ENCODE measurements at regions not wholly inside any gene's neighbourhood (a gene's known extent, or its start where the extent isn't known, plus 50 kb on each side); places are given as distances from the start of the nearest gene placed in this dataset.

DNA sequence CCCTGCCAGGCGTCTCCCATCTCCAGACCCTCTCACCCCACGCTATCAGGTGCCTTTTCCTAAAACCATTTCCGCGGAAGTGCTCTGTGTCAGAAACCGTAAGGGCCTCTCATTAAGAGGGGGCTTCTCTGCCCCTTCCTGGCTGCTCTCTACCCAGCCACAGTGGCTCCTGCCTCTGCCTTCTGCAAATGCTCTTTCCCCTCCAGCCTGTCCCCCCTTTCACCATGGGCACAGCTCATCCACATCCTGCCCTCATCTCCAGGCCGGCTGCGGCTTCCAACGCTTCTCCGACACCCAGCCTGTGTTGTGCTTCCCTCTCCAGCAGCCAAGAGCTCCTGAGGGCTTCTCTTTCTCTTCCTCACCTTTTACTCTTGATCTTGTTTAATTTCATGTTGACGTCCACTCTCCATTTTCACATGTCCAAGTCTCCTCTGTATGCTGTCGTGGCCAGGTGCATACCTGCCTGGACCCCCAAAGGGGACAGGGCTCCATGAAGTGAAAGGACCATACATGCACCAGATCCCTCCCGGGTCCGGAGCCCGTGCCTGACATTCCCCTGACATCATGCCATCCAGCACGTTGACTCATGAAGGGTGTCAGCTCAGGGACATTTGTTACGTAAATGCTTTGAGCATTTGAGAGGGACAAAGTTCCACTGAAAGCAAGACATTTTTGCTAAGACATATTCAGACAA is 306.5 kb downstream of the AJAP1 start:
- DNase-seq (ENCODE audit: low spot score) = peak; percentile 7

GRCh38 chr1:4960336-4960735 is 305.9 kb downstream of the AJAP1 start:
- H3K9me3 Mint-ChIP-seq = no peaks in the 10 kb centered on the region
- H3K27me3 Mint-ChIP-seq (ENCODE audit: insufficient read depth, low read depth) = peaks cover 9% of the 10 kb centered on the region
- H3K27ac Mint-ChIP-seq = no peak overlapping the region
- no peaks in the 10 kb centered on the region for H3K27me3 ChIP-seq
- no peaks in the 10 kb centered on the region for H3K9me3 ChIP-seq (ENCODE audit: low read depth)
- peaks cover 3% of the 10 kb centered on the region for H3K4me1 ChIP-seq
- no peak for TF ChIP-seq EZH2phosphoT487 (IDR thresholded peaks at IDR 0.05)
- TF ChIP-seq EZH2 (IDR thresholded peaks at IDR 0.05) = no peak
- TF ChIP-seq CTCF (IDR thresholded peaks at IDR 0.05) = no peak
- no peak for DNase-seq (ENCODE audit: low spot score)
- peaks cover 10% of the 10 kb centered on the region for H3K4me1 Mint-ChIP-seq
- H2AFZ ChIP-seq (replicated peaks) = no peak overlapping the region
- no peaks in the 10 kb centered on the region for H3K79me2 ChIP-seq (ENCODE audit: low read depth)
- H3K36me3 Mint-ChIP-seq = no peaks in the 10 kb centered on the region
- H3K4me3 ChIP-seq = no peak overlapping the region
- H3K9ac ChIP-seq = no peak overlapping the region
- no peak overlapping the region for H3K4me2 ChIP-seq
- no peaks in the 10 kb centered on the region for H3K36me3 ChIP-seq
- H3K27ac ChIP-seq = no peak overlapping the region
- H4K20me1 ChIP-seq (ENCODE audit: low read depth) = no peaks in the 10 kb centered on the region
- no peaks in the 10 kb centered on the region for H3F3A ChIP-seq (ENCODE audit: low read depth)
- H3K4me3 Mint-ChIP-seq = no peak overlapping the region

More for the DNA sequence above, 306.5 kb downstream of the AJAP1 start:
- H3K79me2 ChIP-seq (ENCODE audit: low read depth) = no peaks in the 10 kb centered on the region
- peaks cover 7% of the 10 kb centered on the region for H3K4me1 ChIP-seq
- H3F3A ChIP-seq (ENCODE audit: low read depth) = no peaks in the 10 kb centered on the region
- no peak overlapping the region for H2AFZ ChIP-seq (replicated peaks)
- no peak overlapping the region for H3K27ac Mint-ChIP-seq
- no peaks in the 10 kb centered on the region for H3K36me3 Mint-ChIP-seq
- no peak overlapping the region for H3K4me2 ChIP-seq
- no peak overlapping the region for H3K4me3 Mint-ChIP-seq
- H4K20me1 ChIP-seq (ENCODE audit: low read depth) = no peaks in the 10 kb centered on the region
- no peak overlapping the region for H3K4me3 ChIP-seq
- no peaks in the 10 kb centered on the region for H3K36me3 ChIP-seq
- TF ChIP-seq EZH2phosphoT487 (IDR thresholded peaks at IDR 0.05) = no peak
- TF ChIP-seq CTCF (IDR thresholded peaks at IDR 0.05) = no peak
- TF ChIP-seq EZH2 (IDR thresholded peaks at IDR 0.05) = no peak
- H3K27me3 Mint-ChIP-seq (ENCODE audit: insufficient read depth, low read depth) = peaks cover 9% of the 10 kb centered on the region
- H3K27ac ChIP-seq = no peak overlapping the region
- H3K9me3 Mint-ChIP-seq = no peaks in the 10 kb centered on the region
- peaks cover 16% of the 10 kb centered on the region for H3K4me1 Mint-ChIP-seq
- H3K27me3 ChIP-seq = no peaks in the 10 kb centered on the region
- H3K9me3 ChIP-seq (ENCODE audit: low read depth) = no peaks in the 10 kb centered on the region
- no peak overlapping the region for H3K9ac ChIP-seq

- Histone ChIP-seq H3F3A (ENCODE audit: low read depth) (no peaks in the 10 kb centered on the region), H3K4me2 (no peak overlapping the region), H3K36me3 (no peaks in the 10 kb centered on the region), H3K9me3 (ENCODE audit: low read depth) (peaks cover 2% of the 10 kb centered on the region), H2AFZ (replicated peaks) (no peak overlapping the region), H3K4me1 (no peaks in the 10 kb centered on the region), H4K20me1 (ENCODE audit: low read depth) (no peaks in the 10 kb centered on the region), H3K4me3 (no peak overlapping the region), H3K79me2 (ENCODE audit: low read depth) (no peaks in the 10 kb centered on the region), H3K27me3 (no peaks in the 10 kb centered on the region), H3K27ac (no peak overlapping the region), H3K9ac (no peak overlapping the region)
- Mint-ChIP-seq H3K9me3 (peaks cover 3% of the 10 kb centered on the region), H3K4me1 (peaks cover 8% of the 10 kb centered on the region), H3K27me3 (ENCODE audit: insufficient read depth, low read depth) (peaks cover 8% of the 10 kb centered on the region), H3K27ac (no peak overlapping the region), H3K4me3 (no peak overlapping the region), H3K36me3 (no peaks in the 10 kb centered on the region)
- TF ChIP-seq EZH2 (IDR thresholded peaks at IDR 0.05) (no peak), EZH2phosphoT487 (IDR thresholded peaks at IDR 0.05) (no peak), CTCF (IDR thresholded peaks at IDR 0.05) (no peak)
- no peak for DNase-seq (ENCODE audit: low spot score)
Measured at GRCh38 chr1:4959216-4959615, 304.8 kb downstream of the AJAP1 start.

All from neural progenitor cell (in vitro differentiated cells).